HCT116 (cell line): ENCODE measurements at regions not wholly inside any gene's neighbourhood (a gene's known extent, or its start where the extent isn't known, plus 50 kb on each side); places are given as distances from the start of the nearest gene placed in this dataset.

Source experiments
- EZH2 ChIP-seq: fragments of 200-600 bp; sonication (generic); IDR thresholded peaks from 2 replicates; pipeline ENCODE4 v1.6.1; 2017; ENCODE audit warnings: antibody characterized with exemption, mixed run types
- RAD21 ChIP-seq: IDR thresholded peaks from 2 replicates; pipeline ENCODE4 v1.6.1; 2012; ENCODE audit warnings: low read depth, mild to moderate bottlenecking
- SIN3A ChIP-seq: IDR thresholded peaks from 2 replicates; pipeline ENCODE4 v1.6.1; 2012; ENCODE audit warnings: low read depth
- SP1 ChIP-seq: IDR thresholded peaks from 2 replicates; pipeline ENCODE4 v1.6.1; 2012; ENCODE audit warnings: low read depth
- TCF7L2 ChIP-seq: IDR thresholded peaks from 2 replicates; pipeline ENCODE4 v1.7.0; 2011; ENCODE audit warnings: borderline replicate concordance, inconsistent platforms; ENCODE audit not compliant: insufficient read depth, insufficient read length; ENCODE audit errors: extremely low read depth
- TF ChIP-seq, protein P1 (sequence below), 3 experiments: fragments of 200-600 bp in 1 of 3; sonication (generic) in 1 of 3; IDR thresholded peaks in 2 of 3; conservative IDR thresholded peaks in 1 of 3; 2 replicates each; pipeline ENCODE4 v1.5.1; 2012 to 2017; ENCODE audit warnings: low read depth in 2 of 3, low read length in 2 of 3, antibody characterized with exemption in 1 of 3, borderline replicate concordance in 1 of 3, control low read depth in 1 of 3, mild to moderate bottlenecking in 1 of 3, mixed read lengths in 1 of 3, mixed run types in 1 of 3, moderate library complexity in 1 of 3; ENCODE audit not compliant: insufficient read depth in 1 of 3

DNA sequence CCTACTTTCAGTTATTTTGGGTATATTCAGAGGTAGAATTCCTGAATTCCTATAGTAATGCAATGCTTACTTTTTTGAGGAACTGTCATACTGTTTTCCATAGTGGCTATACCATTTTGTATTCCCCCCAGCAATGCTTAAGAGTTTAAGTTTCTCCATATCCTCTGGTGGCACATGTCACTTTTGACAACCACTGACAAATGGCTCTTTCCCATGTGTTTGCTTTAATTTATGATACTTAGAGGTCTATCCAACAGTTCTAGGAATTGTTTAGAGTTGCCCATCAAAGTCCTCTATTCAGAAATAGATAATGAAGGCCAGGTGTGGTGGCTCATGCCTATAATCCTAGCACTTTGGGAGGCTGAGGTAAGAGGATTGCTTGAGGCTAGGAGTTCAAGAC is 128.9 kb upstream of the CFAP20DC start:
- TF ChIP-seq SIN3A (no peak), EZH2 (no peak), TCF7L2 (no peak), SP1 (no peak), RAD21 (no peak)
- TF ChIP-seq, protein P1, sequence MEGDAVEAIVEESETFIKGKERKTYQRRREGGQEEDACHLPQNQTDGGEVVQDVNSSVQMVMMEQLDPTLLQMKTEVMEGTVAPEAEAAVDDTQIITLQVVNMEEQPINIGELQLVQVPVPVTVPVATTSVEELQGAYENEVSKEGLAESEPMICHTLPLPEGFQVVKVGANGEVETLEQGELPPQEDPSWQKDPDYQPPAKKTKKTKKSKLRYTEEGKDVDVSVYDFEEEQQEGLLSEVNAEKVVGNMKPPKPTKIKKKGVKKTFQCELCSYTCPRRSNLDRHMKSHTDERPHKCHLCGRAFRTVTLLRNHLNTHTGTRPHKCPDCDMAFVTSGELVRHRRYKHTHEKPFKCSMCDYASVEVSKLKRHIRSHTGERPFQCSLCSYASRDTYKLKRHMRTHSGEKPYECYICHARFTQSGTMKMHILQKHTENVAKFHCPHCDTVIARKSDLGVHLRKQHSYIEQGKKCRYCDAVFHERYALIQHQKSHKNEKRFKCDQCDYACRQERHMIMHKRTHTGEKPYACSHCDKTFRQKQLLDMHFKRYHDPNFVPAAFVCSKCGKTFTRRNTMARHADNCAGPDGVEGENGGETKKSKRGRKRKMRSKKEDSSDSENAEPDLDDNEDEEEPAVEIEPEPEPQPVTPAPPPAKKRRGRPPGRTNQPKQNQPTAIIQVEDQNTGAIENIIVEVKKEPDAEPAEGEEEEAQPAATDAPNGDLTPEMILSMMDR (IDR thresholded peaks at IDR 0.05 in 2 of 3, conservative IDR thresholded peaks at IDR 0.05 in 1 of 3; ENCODE audit: borderline replicate concordance in 1 of 3, insufficient read depth in 1 of 3, low read depth in 2 of 3, low read length in 2 of 3), result no peak
